H54 (cell line): ENCODE measurements at regions not wholly inside any gene's neighbourhood (a gene's known extent, or its start where the extent isn't known, plus 50 kb on each side); places are given as distances from the start of the nearest gene placed in this dataset.
"Not testable (repeated sequence)": the region's sequence is repeated elsewhere in the genome, so short reads cannot be mapped to it uniquely, and the experiment has no call there.

Experiments
- DNase-seq: peaks from one replicate; pipeline ENCODE4 v3.0.0; 2011; ENCODE audit warnings: low spot score, mixed read lengths; ENCODE audit not compliant: insufficient read length
- FAIRE-seq: peaks from 3 replicates; lab custom pipeline; 2011; peaks lifted over from hg19 to GRCh38; lab: Jason Lieb, UNC
- POLR2A ChIP-seq: IDR thresholded peaks from 2 replicates; pipeline ENCODE4 v1.6.1; 2011; ENCODE audit warnings: low read depth, mild to moderate bottlenecking, low read length

DNA sequence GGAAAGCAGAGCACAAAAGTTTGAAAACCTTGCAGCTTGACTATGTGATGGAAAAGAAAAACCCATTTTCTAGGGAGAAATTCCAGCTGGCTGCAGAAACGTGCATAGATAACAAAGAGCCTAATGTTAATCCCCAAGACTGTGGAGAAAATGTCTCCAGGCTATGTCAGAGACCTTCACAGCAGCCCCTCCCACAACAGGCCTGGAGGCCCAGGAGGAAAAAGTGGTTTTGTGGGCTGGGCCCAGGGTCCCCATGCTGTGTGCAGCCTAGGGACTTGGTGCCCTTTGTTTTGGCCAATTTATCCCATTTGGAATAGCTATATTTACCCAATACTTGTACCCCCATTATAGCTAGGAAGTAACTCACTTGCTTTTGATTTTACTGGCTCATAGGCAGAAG is 484.1 kb upstream of the HTR1E start:
- DNase-seq (no peak), FAIRE-seq (no peak)
- TF ChIP-seq POLR2A = no peak

- DNase-seq (no peak), FAIRE-seq (no peak)
- TF ChIP-seq POLR2A = no peak
These were observed 488.9 kb upstream of the HTR1E start for GRCh38 chr6:86448398-86448797.

DNA sequence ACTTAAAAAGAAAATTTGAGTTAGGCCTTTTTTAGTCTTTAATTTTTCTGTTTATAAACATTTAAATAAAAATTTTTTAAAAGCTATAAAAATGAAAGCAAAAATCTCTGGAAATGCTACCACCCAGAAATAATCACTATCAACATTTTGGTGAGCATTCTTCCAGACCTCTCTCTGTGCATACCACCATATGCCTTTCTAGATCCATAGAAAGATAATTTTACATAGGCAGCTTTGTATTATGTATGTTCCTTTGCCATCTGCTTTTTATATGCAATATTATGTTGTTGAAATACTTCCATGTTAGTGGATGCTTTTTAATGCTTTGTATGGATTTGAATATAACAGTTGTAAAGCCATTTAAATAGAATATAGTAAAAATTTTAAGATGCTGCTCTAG is 496.7 kb upstream of the HTR1E start:
- no peak for TF ChIP-seq POLR2A
- FAIRE-seq = no peak

GRCh38 chr6:86423571-86423970 is 513.8 kb upstream of the HTR1E start:
- TF ChIP-seq POLR2A = no peak
- no peak for FAIRE-seq
- no peak for DNase-seq

More for the DNA sequence above, 496.7 kb upstream of the HTR1E start:
- DNase-seq = no peak

DNA sequence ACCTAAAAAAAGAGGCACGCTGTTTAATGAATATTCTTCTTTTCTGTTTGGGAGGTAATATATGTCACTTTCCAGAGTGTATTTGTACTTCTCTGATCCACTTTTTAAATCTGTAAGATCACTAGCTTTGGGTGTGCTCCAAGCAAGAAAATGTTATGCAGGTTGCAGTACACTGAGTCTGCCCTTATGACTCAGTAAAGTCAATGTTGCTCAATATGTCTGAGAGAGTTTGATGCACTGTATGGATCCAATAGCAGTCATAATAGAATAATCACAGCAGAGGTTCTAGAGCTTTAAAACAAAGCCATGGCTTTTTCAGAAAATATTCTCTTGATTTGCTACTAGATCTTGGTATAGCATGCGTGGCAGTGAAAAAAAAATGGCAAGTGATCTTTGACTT is 525.3 kb upstream of the HTR1E start:
- no peak for TF ChIP-seq POLR2A
- FAIRE-seq (no peak), DNase-seq (no peak)

DNA sequence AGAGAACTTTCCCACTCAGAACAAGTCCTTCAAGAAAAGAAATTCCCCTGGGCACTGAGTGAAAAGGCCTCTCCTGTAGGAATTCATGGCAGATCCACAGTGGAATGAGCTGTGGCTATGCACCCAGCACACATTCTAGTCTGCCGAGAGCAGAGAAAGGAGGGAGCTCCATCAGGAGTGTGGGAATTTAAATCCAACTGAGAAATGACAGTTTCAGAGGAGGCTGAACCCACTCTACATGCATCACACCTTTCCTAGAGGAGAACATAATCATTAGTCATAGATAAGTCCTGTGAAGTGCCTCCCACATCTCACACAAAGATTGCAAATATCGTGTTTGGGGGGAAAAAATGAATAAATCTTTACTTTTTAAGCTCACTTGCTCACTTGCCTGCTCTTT is 530.2 kb upstream of the HTR1E start:
- FAIRE-seq = no peak
- TF ChIP-seq POLR2A = no peak
- DNase-seq = no peak

DNA sequence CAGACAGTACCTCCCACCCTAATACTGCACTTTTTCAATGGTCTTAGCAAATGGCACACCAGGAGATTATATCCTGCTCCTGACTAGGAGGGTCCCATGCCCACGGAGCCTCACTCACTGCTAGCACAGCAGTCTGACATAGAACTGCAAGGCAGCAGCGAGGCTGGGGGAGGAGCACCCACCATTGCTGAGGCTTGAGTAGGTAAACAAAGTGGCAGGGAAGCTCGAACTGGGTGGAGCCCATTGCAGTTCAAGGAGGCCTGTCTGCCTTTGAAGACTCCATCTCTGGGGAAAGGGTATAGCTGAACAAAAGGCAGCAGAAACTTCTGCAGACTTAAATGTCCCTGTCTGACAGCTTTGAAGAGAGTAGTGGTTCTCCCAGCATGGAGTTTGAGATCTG is 544.5 kb upstream of the HTR1E start:
- DNase-seq, FAIRE-seq: not testable (repeated sequence)

GRCh38 chr6:86380571-86381125 is 556.7 kb upstream of the HTR1E start:
- FAIRE-seq (no peak), DNase-seq (no peak)
- TF ChIP-seq POLR2A = no peak

GRCh38 chr6:86357877-86358276 is 579.5 kb upstream of the HTR1E start:
- FAIRE-seq = no peak
- no peak for TF ChIP-seq POLR2A

DNA sequence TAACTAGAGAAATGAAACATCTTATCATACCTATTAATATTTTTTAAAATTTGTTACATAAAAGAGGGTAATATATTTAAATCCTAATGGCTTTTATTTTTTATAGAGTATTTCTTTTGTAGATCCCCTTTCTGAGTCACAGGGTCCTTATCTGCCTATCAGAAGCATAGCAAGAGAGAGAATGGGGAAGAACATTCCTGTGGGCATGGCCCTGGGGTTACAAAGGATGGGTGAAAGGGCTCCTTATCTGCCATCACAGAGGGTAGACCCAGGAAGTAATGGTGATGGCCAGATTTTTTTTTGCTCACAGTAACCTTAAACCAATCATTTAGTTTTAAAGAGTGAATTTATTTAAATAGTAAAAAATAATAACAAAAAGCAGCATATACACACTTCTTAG is 582.1 kb upstream of the HTR1E start:
- TF ChIP-seq POLR2A = no peak
- no peak for DNase-seq
- FAIRE-seq = no peak

More at GRCh38 chr6:86357877-86358276, 579.5 kb upstream of the HTR1E start:
- DNase-seq = no peak

DNA sequence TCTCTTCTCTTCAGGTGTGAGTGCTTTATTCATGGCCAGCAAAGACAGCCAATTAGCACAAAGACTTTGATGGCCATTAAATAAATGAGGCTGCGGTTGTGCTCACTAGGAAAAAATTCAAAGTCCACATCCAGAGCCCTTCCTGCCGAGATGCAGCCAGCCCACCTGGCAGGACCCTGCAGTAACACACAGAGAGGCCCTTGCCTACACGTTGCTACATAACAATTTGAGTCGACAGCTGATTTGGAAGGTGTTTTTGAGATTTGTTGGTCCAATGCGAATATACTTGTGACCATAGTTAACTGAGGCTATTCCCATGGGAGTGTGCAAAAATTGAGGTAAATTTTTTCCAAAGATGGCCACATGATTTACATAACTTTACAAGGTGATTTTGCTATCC is 605.4 kb upstream of the HTR1E start:
- DNase-seq (no peak), FAIRE-seq (no peak)
- TF ChIP-seq POLR2A = no peak

GRCh38 chr6:86331265-86331840 is 606.0 kb upstream of the HTR1E start:
- no peak for TF ChIP-seq POLR2A
- no peak for DNase-seq
- no peak for FAIRE-seq

GRCh38 chr6:86306210-86306609 is 631.1 kb upstream of the HTR1E start:
- no peak for FAIRE-seq

GRCh38 chr6:86285876-86286275 is 643.2 kb upstream of the SYNCRIP start:
- DNase-seq (no peak), FAIRE-seq (no peak)
- TF ChIP-seq POLR2A = no peak

More at GRCh38 chr6:86306210-86306609, 631.1 kb upstream of the HTR1E start:
- no peak for TF ChIP-seq POLR2A
- no peak for DNase-seq

- FAIRE-seq, DNase-seq: not testable (repeated sequence)
These were observed 642.3 kb upstream of the SYNCRIP start for GRCh38 chr6:86284809-86285480.

GRCh38 chr6:86283596-86283995 is 640.9 kb upstream of the SYNCRIP start:
- DNase-seq, FAIRE-seq: not testable (repeated sequence)
